ENCODE measurements at regions not wholly inside any gene's neighbourhood (a gene's known extent, or its start where the extent isn't known, plus 50 kb on each side); places are given as distances from the start of the nearest gene placed in this dataset.

GRCh38 chr5:96096724-96097123, 135.1 kb upstream of the ELL2 start:
- no peak overlapping the region for H3K4me3 ChIP-seq
- DNase-seq: no peak
- no peaks in the 10 kb centered on the region for H3K79me2 ChIP-seq (ENCODE audit: low read depth)
- no peaks in the 10 kb centered on the region for H3K27me3 ChIP-seq (ENCODE audit: insufficient read depth, low read depth)
- no peak overlapping the region for H2AFZ ChIP-seq
- ChIA-PET POLR2A (ENCODE audit: unreplicated experiment) (interaction anchor here (0.6 kb wide), 1 partner anchor 19 kb away, joined by 9 read pairs; no protein-coding TSS in a partner anchor), CTCF (interaction anchor here (0.6 kb wide), 1 partner anchor 140 kb away, joined by 4 read pairs; no protein-coding TSS in a partner anchor)
- no TSS peak for BruUV-seq (replicated peaks)
- TF ChIP-seq CTCF (conservative IDR thresholded peaks at IDR 0.05) (no peak), EZH2 (IDR thresholded peaks at IDR 0.05; ENCODE audit: low read depth) (no peak)
- H3K36me3 ChIP-seq (ENCODE audit: low read depth): peaks cover 5% of the 10 kb centered on the region; the same call in 1 of the 2 replicates
- no peaks in the 10 kb centered on the region for H4K20me1 ChIP-seq (ENCODE audit: insufficient read depth)
- H3F3A ChIP-seq (ENCODE audit: insufficient read depth, low read depth): peaks cover 33% of the 10 kb centered on the region
- intact Hi-C loops (cut with micrococcal nuclease; ENCODE audit: unreplicated experiment): no loop called here
- H3K9me2 ChIP-seq (ENCODE audit: insufficient read depth): no peaks in the 10 kb centered on the region
- H3K9me3 ChIP-seq (ENCODE audit: insufficient read depth, low read depth): peaks cover 3% of the 10 kb centered on the region; the same call in 1 of the 2 replicates
- H3K4me2 ChIP-seq: no peak overlapping the region
- H3K4me1 ChIP-seq (replicated peaks; ENCODE audit: insufficient read depth): peaks cover 36% of the 10 kb centered on the region
- H3K27ac ChIP-seq: no peak overlapping the region

- H3K79me2 ChIP-seq (ENCODE audit: low read depth): no peaks in the 10 kb centered on the region
- no peaks in the 10 kb centered on the region for H3K27me3 ChIP-seq (ENCODE audit: insufficient read depth, low read depth)
- no TSS peak for BruUV-seq (replicated peaks)
- peaks cover 36% of the 10 kb centered on the region for H3K4me1 ChIP-seq (replicated peaks; ENCODE audit: insufficient read depth)
- peaks cover 33% of the 10 kb centered on the region for H3F3A ChIP-seq (ENCODE audit: insufficient read depth, low read depth)
- TF ChIP-seq CTCF (conservative IDR thresholded peaks at IDR 0.05): no peak
- no peak for TF ChIP-seq EZH2 (IDR thresholded peaks at IDR 0.05; ENCODE audit: low read depth)
- peaks cover 5% of the 10 kb centered on the region; the same call in 1 of the 2 replicates for H3K9me3 ChIP-seq (ENCODE audit: insufficient read depth, low read depth)
- POLR2A ChIA-PET (ENCODE audit: unreplicated experiment): no interaction called here
- H3K36me3 ChIP-seq (ENCODE audit: low read depth): peaks cover 5% of the 10 kb centered on the region; the same call in 1 of the 2 replicates
- H2AFZ ChIP-seq: no peak overlapping the region
- intact Hi-C loops (cut with micrococcal nuclease; ENCODE audit: unreplicated experiment): loop anchor here (1.0 to 5.0 kb wide), 2 partner anchors 233 to 241 kb away; no protein-coding TSS in a partner anchor
- H3K4me2 ChIP-seq: peak overlapping the region; percentile 53
- DNase-seq: no peak
- no peaks in the 10 kb centered on the region for H3K9me2 ChIP-seq (ENCODE audit: insufficient read depth)
- no peaks in the 10 kb centered on the region for H4K20me1 ChIP-seq (ENCODE audit: insufficient read depth)
- peak overlapping the region; percentile 2; the same call in 1 of the 2 replicates for H3K4me3 ChIP-seq
- H3K27ac ChIP-seq: peak overlapping the region; percentile 88
- CTCF ChIA-PET: interaction anchor here (0.6 kb wide), 2 partner anchors 150 to 260 kb away, joined by 6 to 7 read pairs; no protein-coding TSS in a partner anchor
Measured at GRCh38 chr5:96094904-96095303, 133.3 kb upstream of the ELL2 start.

GRCh38 chr5:96093890-96094381, 132.3 kb upstream of the ELL2 start:
- CTCF ChIA-PET: no interaction called here
- intact Hi-C loops (cut with micrococcal nuclease; ENCODE audit: unreplicated experiment): loop anchor here (1.0 to 5.0 kb wide), 4 partner anchors 133 to 242 kb away; partner anchors contain the start of gene ELL2

More at GRCh38 chr5:96093890-96094381, 132.3 kb upstream of the ELL2 start:
- POLR2A ChIA-PET (ENCODE audit: unreplicated experiment): interaction anchor here (0.7 kb wide), 1 partner anchor 211 kb away, joined by 11 read pairs; no protein-coding TSS in a partner anchor
- TF ChIP-seq CTCF (conservative IDR thresholded peaks at IDR 0.05): no peak
- Histone ChIP-seq H3K27me3 (ENCODE audit: insufficient read depth, low read depth) (no peaks in the 10 kb centered on the region), H3K4me1 (replicated peaks; ENCODE audit: insufficient read depth) (peaks cover 36% of the 10 kb centered on the region), H3K27ac (peak overlapping the region; percentile 88), H3K36me3 (ENCODE audit: low read depth) (peaks cover 5% of the 10 kb centered on the region; the same call in 1 of the 2 replicates), H4K20me1 (ENCODE audit: insufficient read depth) (no peaks in the 10 kb centered on the region), H3F3A (ENCODE audit: insufficient read depth, low read depth) (peaks cover 33% of the 10 kb centered on the region), H3K4me3 (no peak overlapping the region), H3K9me3 (ENCODE audit: insufficient read depth, low read depth) (peaks cover 5% of the 10 kb centered on the region; the same call in 1 of the 2 replicates), H3K79me2 (ENCODE audit: low read depth) (no peaks in the 10 kb centered on the region), H2AFZ (no peak overlapping the region), H3K9me2 (ENCODE audit: insufficient read depth) (no peaks in the 10 kb centered on the region), H3K4me2 (peak overlapping the region; percentile 53)
- no TSS peak for BruUV-seq (replicated peaks)
- peak; percentile 21 to 97 for DNase-seq
